Pancreas (tissue), 10 donors: ENCODE measurements at regions not wholly inside any gene's neighbourhood (a gene's known extent, or its start where the extent isn't known, plus 50 kb on each side); places are given as distances from the start of the nearest gene placed in this dataset.

ENCODE experiments used
- ATAC-seq, 4 donors: fragments of 200-7000 bp; cut with Tn5 transposase; one replicate each; pipeline versions ENCODE4 v1.8.0 to v1.9.1; 2020; ENCODE audit warnings: mild to moderate bottlenecking in 4 of 4, moderate library complexity in 4 of 4
- DNase-seq, 6 donors: peaks; one replicate each; pipeline ENCODE4 v3.0.0-alpha.2; 2020
- FAIRE-seq: peaks from 2 replicates; lab custom pipeline; 2012; peaks lifted over from hg19 to GRCh38; lab: Jason Lieb, UNC
- H3K27ac ChIP-seq, 4 donors: fragments of 200-600 bp; sonication (generic); 1 replicate in 3 of 4; 2 replicates in 1 of 4; pipeline versions ENCODE4 v1.5.0 to v1.8.0; 2020
- H3K27me3 ChIP-seq, 4 donors: fragments of 200-600 bp; one replicate each; pipeline ENCODE4 v1.8.0; 2021
- H3K36me3 ChIP-seq, 3 donors: fragments of 200-600 bp; sonication (generic) in 1 of 3; one replicate each; pipeline versions ENCODE4 v1.5.0 to v1.8.0; 2020 to 2021
- H3K4me1 ChIP-seq, 3 donors: fragments of 200-600 bp; one replicate each; pipeline ENCODE4 v1.8.0; 2021
- H3K4me3 ChIP-seq, 4 donors: fragments of 200-600 bp; sonication (generic) in 2 of 4; one replicate each; pipeline versions ENCODE4 v1.5.0 to v1.8.0; 2020 to 2021
- H3K9me3 ChIP-seq, 4 donors: fragments of 200-600 bp; one replicate each; pipeline ENCODE4 v1.8.0; 2021
- WGBS, 2 donors: extraction: QIAGEN DNeasy Blood & Tissue Kit; methylation state at CpG; one replicate each; pipeline ENCODE4 v1.1.7; 2013; 5-methylcytosine and 5-hydroxymethylcytosine counted together
- intact Hi-C, 3 donors: fragments of 100-400 bp; cut with DNase I; formaldehyde crosslinking; loops; one replicate each; pipeline versions ENCODE4 v1.11.1 to v1.14.2; 2022
- TF ChIP-seq, protein P1 (sequence below), 4 donors: fragments of 200-600 bp; sonication (generic) in 3 of 4; IDR thresholded peaks; one replicate each; pipeline versions ENCODE4 v1.5.0 to v1.8.0; 2021; ENCODE audit warnings: antibody characterized with exemption in 4 of 4
- donor health status: healthy with polysubstance abuse.
- donor health status: DM: no; HTN: no; CAD: no; lungs with moderate emphysema.
- donor health status: DM: no; HTN: no; CAD: no.
- donor health status: control.
- donor health status: control.
- donor health status: Bipolar disorder and iron deficiency.
- donor health status: DM: yes; HTN: yes; CAD: no.
- donor health status: DM: no; HTN: no; CAD: no.
- donor health status: DM: no; HTN: no; CAD: no.
- donor health status: DM: yes; HTN: yes; CAD: no.

DNA sequence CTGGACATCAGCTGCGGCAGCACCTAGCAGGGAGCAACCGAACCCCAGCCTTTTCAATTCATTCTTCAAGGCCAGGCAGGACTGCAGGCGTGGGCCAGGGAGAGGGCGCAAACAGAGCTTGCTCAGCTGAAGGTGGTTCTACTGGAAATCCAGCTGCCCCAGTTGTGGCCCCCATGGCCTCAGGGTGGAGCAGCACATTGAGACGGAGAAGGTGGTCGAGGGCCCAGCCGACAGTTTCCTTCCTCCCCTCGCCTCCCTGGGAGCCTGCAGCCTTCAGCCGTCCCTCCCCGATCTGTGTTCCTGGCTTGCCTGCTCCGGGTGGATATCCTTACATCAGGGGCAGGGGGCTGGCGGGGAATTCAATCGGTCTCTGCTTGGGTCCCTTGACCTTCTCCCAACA lies 217.8 kb downstream of the ANKRD60 start:
- 68 to 72% methylated on average over 12 to 13 of the region's 13 CpGs for WGBS, 2 donors
- H3K27ac ChIP-seq: peak overlapping the region in 1 of 4 donors; percentile 72
- H3K4me1 ChIP-seq: no peaks in the 10 kb centered on the region
- peak in 1 of 6 donors; percentile 33 for DNase-seq
- H3K27me3 ChIP-seq: no peaks in the 10 kb centered on the region
- TF ChIP-seq, protein P1, sequence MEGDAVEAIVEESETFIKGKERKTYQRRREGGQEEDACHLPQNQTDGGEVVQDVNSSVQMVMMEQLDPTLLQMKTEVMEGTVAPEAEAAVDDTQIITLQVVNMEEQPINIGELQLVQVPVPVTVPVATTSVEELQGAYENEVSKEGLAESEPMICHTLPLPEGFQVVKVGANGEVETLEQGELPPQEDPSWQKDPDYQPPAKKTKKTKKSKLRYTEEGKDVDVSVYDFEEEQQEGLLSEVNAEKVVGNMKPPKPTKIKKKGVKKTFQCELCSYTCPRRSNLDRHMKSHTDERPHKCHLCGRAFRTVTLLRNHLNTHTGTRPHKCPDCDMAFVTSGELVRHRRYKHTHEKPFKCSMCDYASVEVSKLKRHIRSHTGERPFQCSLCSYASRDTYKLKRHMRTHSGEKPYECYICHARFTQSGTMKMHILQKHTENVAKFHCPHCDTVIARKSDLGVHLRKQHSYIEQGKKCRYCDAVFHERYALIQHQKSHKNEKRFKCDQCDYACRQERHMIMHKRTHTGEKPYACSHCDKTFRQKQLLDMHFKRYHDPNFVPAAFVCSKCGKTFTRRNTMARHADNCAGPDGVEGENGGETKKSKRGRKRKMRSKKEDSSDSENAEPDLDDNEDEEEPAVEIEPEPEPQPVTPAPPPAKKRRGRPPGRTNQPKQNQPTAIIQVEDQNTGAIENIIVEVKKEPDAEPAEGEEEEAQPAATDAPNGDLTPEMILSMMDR (IDR thresholded peaks at IDR 0.05): no peak
- H3K4me3 ChIP-seq: no peak overlapping the region
- no peaks in the 10 kb centered on the region for H3K36me3 ChIP-seq
- no peak for ATAC-seq
- intact Hi-C loops: no loop called here
- no peaks in the 10 kb centered on the region for H3K9me3 ChIP-seq
- FAIRE-seq: no peak

DNA sequence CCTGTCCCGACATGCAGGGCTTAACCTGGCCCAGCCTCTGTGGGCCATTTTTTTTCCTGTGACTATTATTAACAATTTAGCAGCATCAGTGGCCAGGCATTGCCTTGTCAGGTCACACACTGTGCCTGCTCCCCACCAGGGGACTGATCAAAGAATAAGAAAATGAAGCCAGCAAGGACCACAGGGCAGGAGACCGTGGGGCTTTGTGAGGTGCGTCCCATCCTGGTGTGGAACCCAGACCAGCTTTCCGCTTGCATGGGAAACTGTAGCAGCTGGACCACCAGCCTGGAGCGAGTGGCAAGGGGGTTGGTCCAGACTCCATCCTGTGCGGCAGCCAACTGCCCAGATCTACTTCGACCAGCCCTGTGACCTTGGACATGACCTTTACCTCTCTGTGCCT lies 218.3 kb downstream of the ANKRD60 start:
- Histone ChIP-seq H3K27ac (no peak overlapping the region), H3K36me3 (no peaks in the 10 kb centered on the region), H3K4me1 (no peaks in the 10 kb centered on the region), H3K27me3 (no peaks in the 10 kb centered on the region), H3K9me3 (no peaks in the 10 kb centered on the region), H3K4me3 (no peak overlapping the region)
- 62 to 76% methylated on average over 7 of the region's 7 CpGs for WGBS, 2 donors
- TF ChIP-seq, protein P1 (IDR thresholded peaks at IDR 0.05): no peak
- intact Hi-C loops: no loop called here
- no peak for ATAC-seq
- no peak for DNase-seq
- no peak for FAIRE-seq

DNA sequence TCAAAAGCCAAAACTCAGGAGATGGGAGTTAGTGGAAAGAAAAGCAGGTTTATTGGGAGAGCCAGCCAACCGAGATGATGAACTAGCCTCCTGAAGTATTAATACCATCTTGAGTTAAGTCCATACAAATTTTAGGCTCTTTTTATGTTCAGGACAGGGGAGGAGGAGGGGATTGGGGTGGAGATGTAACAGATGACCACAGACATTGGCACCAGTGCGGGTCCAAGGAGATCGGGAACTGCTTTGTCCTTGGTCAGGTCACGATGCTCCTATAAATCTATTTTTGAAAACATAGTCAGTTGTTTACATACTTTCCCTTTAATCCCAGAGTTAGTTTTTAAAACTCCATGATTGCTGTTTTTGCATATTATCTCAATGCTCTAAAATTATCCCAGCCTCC lies 219.6 kb downstream of the ANKRD60 start:
- Histone ChIP-seq H3K4me3 (no peak overlapping the region), H3K27ac (no peak overlapping the region), H3K4me1 (no peaks in the 10 kb centered on the region), H3K27me3 (no peaks in the 10 kb centered on the region), H3K36me3 (no peaks in the 10 kb centered on the region), H3K9me3 (no peaks in the 10 kb centered on the region)
- intact Hi-C loops: no loop called here
- FAIRE-seq (no peak), ATAC-seq (no peak), DNase-seq (no peak)
- TF ChIP-seq, protein P1 (IDR thresholded peaks at IDR 0.05): no peak
- WGBS, 2 donors: 60 to 64% methylated on average over 4 of the region's 4 CpGs

DNA sequence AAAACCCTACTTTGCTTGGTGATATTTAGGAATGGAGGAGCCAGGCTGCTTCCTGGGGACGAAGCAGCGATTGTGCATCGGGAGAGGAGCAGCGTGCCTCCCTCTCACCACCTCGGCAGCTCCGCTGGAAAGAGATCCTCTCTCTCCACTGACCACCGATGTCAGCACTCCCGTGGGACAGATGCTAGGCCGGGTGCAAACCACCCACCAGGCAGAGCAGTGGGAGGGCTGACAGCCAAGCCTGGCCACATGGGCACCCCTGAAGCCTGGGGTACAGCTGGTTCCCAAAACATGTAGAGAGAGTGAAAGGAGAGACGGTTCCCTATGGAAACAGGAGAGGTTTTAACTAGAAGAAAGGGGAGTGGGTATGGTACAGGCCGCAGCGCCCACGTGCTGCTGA lies 220.0 kb downstream of the ANKRD60 start:
- FAIRE-seq (no peak), ATAC-seq (no peak), DNase-seq (no peak)
- no peaks in the 10 kb centered on the region for H3K4me1 ChIP-seq
- no peak overlapping the region for H3K4me3 ChIP-seq
- 64 to 73% methylated on average over 13 of the region's 13 CpGs for WGBS, 2 donors
- no peak overlapping the region for H3K27ac ChIP-seq
- TF ChIP-seq, protein P1 (IDR thresholded peaks at IDR 0.05): no peak
- intact Hi-C loops: no loop called here
- no peaks in the 10 kb centered on the region for H3K36me3 ChIP-seq
- no peaks in the 10 kb centered on the region for H3K27me3 ChIP-seq
- no peaks in the 10 kb centered on the region for H3K9me3 ChIP-seq

DNA sequence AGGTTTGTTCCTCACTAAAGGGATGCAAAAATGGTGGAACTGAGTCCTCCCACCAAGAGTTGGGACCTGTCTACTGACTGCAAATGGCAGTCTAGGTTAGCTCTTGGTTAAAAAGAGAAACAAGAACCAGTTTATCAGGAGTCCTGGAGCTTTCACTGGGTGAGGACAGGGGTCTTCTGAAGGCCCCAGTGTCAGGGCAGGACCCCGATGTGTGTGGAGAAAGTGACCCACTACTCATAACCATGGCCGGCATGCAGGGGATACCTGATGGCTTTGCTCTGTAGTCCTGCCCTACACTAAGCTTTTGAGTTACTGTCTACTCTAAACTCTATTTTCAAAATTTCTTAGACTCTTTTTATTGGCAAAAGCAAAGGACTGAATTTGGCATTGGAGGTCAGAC lies 220.5 kb downstream of the ANKRD60 start:
- H3K27ac ChIP-seq: no peak overlapping the region
- WGBS, 2 donors: 88 to 91% methylated on average over 2 of the region's 2 CpGs

More for the DNA sequence above, 220.5 kb downstream of the ANKRD60 start:
- ATAC-seq (no peak), DNase-seq (no peak), FAIRE-seq (no peak)
- intact Hi-C loops: no loop called here
- Histone ChIP-seq H3K4me3 (no peak overlapping the region), H3K27me3 (no peaks in the 10 kb centered on the region), H3K36me3 (no peaks in the 10 kb centered on the region), H3K4me1 (no peaks in the 10 kb centered on the region), H3K9me3 (no peaks in the 10 kb centered on the region)
- TF ChIP-seq, protein P1 (IDR thresholded peaks at IDR 0.05): no peak
